Neural cell (in vitro differentiated cells): ENCODE measurements at regions not wholly inside any gene's neighbourhood (a gene's known extent, or its start where the extent isn't known, plus 50 kb on each side); places are given as distances from the start of the nearest gene placed in this dataset.

Source experiments
- H2AFZ ChIP-seq: fragments of 200-600, 300-800 bp; sonication (generic), shearing (Covaris generic); 2 replicates; pipeline ENCODE4 v1.6.0; 2014; ENCODE audit warnings: low read depth, mild to moderate bottlenecking, antibody characterized with exemption, low read length, moderate library complexity
- H3F3A ChIP-seq: fragments of 200-600 bp; shearing (Covaris generic); 2 replicates; pipeline ENCODE4 v1.6.1; 2016; ENCODE audit warnings: mild to moderate bottlenecking, moderate library complexity, mixed read lengths, antibody characterized with exemption, low read length; ENCODE audit not compliant: insufficient read depth, poor library complexity, severe bottlenecking
- H3K27ac ChIP-seq: fragments of 200-600, 300-800 bp; sonication (generic), shearing (Covaris generic); 2 replicates; pipeline ENCODE4 v1.5.1; 2014; ENCODE audit warnings: mild to moderate bottlenecking, low read length, moderate library complexity
- H3K27me3 ChIP-seq: fragments of 300-800, 200-600 bp; sonication (generic), shearing (Covaris generic); 2 replicates; pipeline ENCODE4 v1.6.0; 2014; ENCODE audit warnings: mild to moderate bottlenecking, low read depth, low read length, moderate library complexity; ENCODE audit not compliant: insufficient read depth
- H3K36me3 ChIP-seq: fragments of 300-800, 200-600 bp; sonication (generic), shearing (Covaris generic); 2 replicates; pipeline ENCODE4 v1.5.1; 2014; ENCODE audit warnings: mild to moderate bottlenecking, antibody characterized with exemption, low read length, moderate library complexity; ENCODE audit not compliant: insufficient read depth
- H3K4me2 ChIP-seq: fragments of 300-800, 200-600 bp; sonication (generic), shearing (Covaris generic); 2 replicates; pipeline ENCODE4 v1.6.0; 2014; ENCODE audit warnings: mild to moderate bottlenecking, low read length
- H3K4me3 ChIP-seq: fragments of 300-800, 200-600 bp; sonication (generic), shearing (Covaris generic); 2 replicates; pipeline ENCODE4 v1.5.1; 2014; ENCODE audit warnings: mild to moderate bottlenecking, low read length, moderate library complexity
- H3K79me2 ChIP-seq: fragments of 200-600 bp; shearing (Covaris generic); replicated peaks from 2 replicates; pipeline ENCODE4 v1.6.0; 2014; ENCODE audit warnings: mild to moderate bottlenecking, low read length, moderate library complexity; ENCODE audit not compliant: insufficient read depth
- H3K9ac ChIP-seq: fragments of 300-800, 200-600 bp; sonication (generic), shearing (Covaris generic); 2 replicates; pipeline ENCODE4 v1.6.1; 2016; ENCODE audit warnings: mild to moderate bottlenecking, low read length, mixed read lengths
- H3K9me2 ChIP-seq: fragments of 200-600 bp; shearing (Covaris generic); 2 replicates; pipeline ENCODE4 v1.6.1; 2016; ENCODE audit warnings: mild to moderate bottlenecking, low read length, mixed read lengths; ENCODE audit not compliant: insufficient read depth
- H3K9me3 ChIP-seq: fragments of 200-600, 300-800 bp; sonication (generic), shearing (Covaris generic); 2 replicates; pipeline ENCODE4 v1.6.1; 2016; ENCODE audit warnings: mild to moderate bottlenecking, mixed run types, low read length, moderate library complexity, mixed read lengths
- H4K20me1 ChIP-seq: fragments of 200-600 bp; shearing (Covaris generic); 2 replicates; pipeline ENCODE4 v1.6.1; 2016; ENCODE audit warnings: mild to moderate bottlenecking, mixed run types; ENCODE audit not compliant: insufficient read depth
- CTCF ChIP-seq: fragments of 450-650 bp; IDR thresholded peaks from 2 replicates; pipeline ENCODE4 v1.5.1; 2014; ENCODE audit warnings: antibody characterized with exemption, mild to moderate bottlenecking, moderate library complexity; ENCODE audit not compliant: poor library complexity, severe bottlenecking
- EP300 ChIP-seq: fragments of 450-650 bp; conservative IDR thresholded peaks from 2 replicates; pipeline ENCODE4 v1.6.1; 2014; ENCODE audit warnings: antibody characterized with exemption, mild to moderate bottlenecking, moderate library complexity; ENCODE audit not compliant: poor library complexity, severe bottlenecking
- EZH2 ChIP-seq: fragments of 200-600, 300-800 bp; shearing (Covaris generic), sonication (generic); IDR thresholded peaks from 2 replicates; pipeline ENCODE4 v1.6.1; 2014; ENCODE audit warnings: antibody characterized with exemption, low read length, borderline replicate concordance, mild to moderate bottlenecking; ENCODE audit not compliant: insufficient read depth, poor library complexity, severe bottlenecking
- MXI1 ChIP-seq: fragments of 450-650 bp; conservative IDR thresholded peaks from 2 replicates; pipeline ENCODE4 v1.6.1; 2014; ENCODE audit warnings: antibody characterized with exemption, mild to moderate bottlenecking; ENCODE audit not compliant: poor library complexity, severe bottlenecking
- POLR2AphosphoS5 ChIP-seq: IDR thresholded peaks from 2 replicates; pipeline ENCODE4 v1.6.1; 2012
- RAD21 ChIP-seq: fragments of 450-650 bp; conservative IDR thresholded peaks from 2 replicates; pipeline ENCODE4 v1.6.1; 2014; ENCODE audit warnings: antibody characterized with exemption, mild to moderate bottlenecking, moderate library complexity
- REST ChIP-seq: IDR thresholded peaks from 2 replicates; pipeline ENCODE4 v1.6.1; 2012; ENCODE audit warnings: borderline replicate concordance
- SMC3 ChIP-seq: fragments of 450-650 bp; conservative IDR thresholded peaks from 2 replicates; pipeline ENCODE4 v1.6.1; 2014; ENCODE audit warnings: antibody characterized with exemption, mild to moderate bottlenecking, moderate library complexity; ENCODE audit not compliant: poor library complexity
- TAF1 ChIP-seq: IDR thresholded peaks from 2 replicates; pipeline ENCODE4 v1.6.1; 2012; ENCODE audit warnings: low read depth

GRCh38 chr22:49371325-49372110 is 456.2 kb downstream of the BRD1 start:
- Histone ChIP-seq H2AFZ (no peak overlapping the region), H3K36me3 (no peaks in the 10 kb centered on the region), H4K20me1 (no peaks in the 10 kb centered on the region), H3K79me2 (no peaks in the 10 kb centered on the region), H3K9me2 (no peaks in the 10 kb centered on the region), H3K4me2 (no peak overlapping the region), H3K9ac (no peak overlapping the region), H3K27ac (no peak overlapping the region), H3K27me3 (no peaks in the 10 kb centered on the region), H3K4me3 (no peak overlapping the region), H3F3A (no peaks in the 10 kb centered on the region), H3K9me3 (no peaks in the 10 kb centered on the region)
- no peak for TF ChIP-seq EP300
- TF ChIP-seq EZH2: no peak
- no peak for TF ChIP-seq POLR2AphosphoS5
- TF ChIP-seq TAF1: no peak

GRCh38 chr22:49370627-49371301 is 456.9 kb downstream of the BRD1 start:
- no peak overlapping the region for H3K9ac ChIP-seq
- H3K9me2 ChIP-seq: no peaks in the 10 kb centered on the region
- no peaks in the 10 kb centered on the region for H3K36me3 ChIP-seq
- no peaks in the 10 kb centered on the region for H3K27me3 ChIP-seq
- no peak overlapping the region for H3K4me3 ChIP-seq
- H3K9me3 ChIP-seq: no peaks in the 10 kb centered on the region
- H3K27ac ChIP-seq: no peak overlapping the region
- no peak overlapping the region for H3K4me2 ChIP-seq
- TF ChIP-seq EP300 (no peak), RAD21 (no peak), POLR2AphosphoS5 (no peak), EZH2 (no peak), CTCF (no peak)
- H3F3A ChIP-seq: no peaks in the 10 kb centered on the region
- no peaks in the 10 kb centered on the region for H4K20me1 ChIP-seq
- no peak overlapping the region for H2AFZ ChIP-seq
- H3K79me2 ChIP-seq: no peaks in the 10 kb centered on the region

GRCh38 chr22:49369726-49370626 is 457.7 kb downstream of the BRD1 start:
- Histone ChIP-seq H2AFZ (no peak overlapping the region), H3K27me3 (no peaks in the 10 kb centered on the region), H3K36me3 (no peaks in the 10 kb centered on the region), H3K4me3 (no peak overlapping the region), H4K20me1 (no peaks in the 10 kb centered on the region), H3K79me2 (no peaks in the 10 kb centered on the region), H3K9me2 (no peaks in the 10 kb centered on the region), H3K9ac (no peak overlapping the region), H3K9me3 (no peaks in the 10 kb centered on the region), H3K27ac (no peak overlapping the region), H3F3A (no peaks in the 10 kb centered on the region), H3K4me2 (no peak overlapping the region)
- no peak for TF ChIP-seq POLR2AphosphoS5
- TF ChIP-seq REST: no peak
- no peak for TF ChIP-seq TAF1
- no peak for TF ChIP-seq EZH2
- no peak for TF ChIP-seq MXI1
- no peak for TF ChIP-seq RAD21
- no peak for TF ChIP-seq CTCF
- TF ChIP-seq SMC3: no peak
